Endothelial cell of umbilical vein (primary cell): ENCODE measurements at regions not wholly inside any gene's neighbourhood (a gene's known extent, or its start where the extent isn't known, plus 50 kb on each side); places are given as distances from the start of the nearest gene placed in this dataset.

Experiments
- EZH2 ChIP-seq: IDR thresholded peaks from 2 replicates; pipeline ENCODE4 v1.6.1; 2012; ENCODE audit warnings: borderline replicate concordance, low read depth, mild to moderate bottlenecking, moderate library complexity, low read length, inconsistent platforms; ENCODE audit not compliant: severe bottlenecking
- MYC ChIP-seq: IDR thresholded peaks from one replicate; pipeline ENCODE4 v1.6.1; 2011; ENCODE audit warnings: mild to moderate bottlenecking, low read depth, low read length
- POLR2A ChIP-seq: IDR thresholded peaks from 2 replicates; pipeline ENCODE4 v1.6.1; 2012; ENCODE audit warnings: low read depth, mild to moderate bottlenecking, control low read depth, low read length
- POLR2AphosphoS5 ChIP-seq: IDR thresholded peaks from 2 replicates; pipeline ENCODE4 v1.6.1; 2012; ENCODE audit warnings: low read depth, mild to moderate bottlenecking, control low read depth, low read length, moderate library complexity; ENCODE audit not compliant: insufficient read depth
- TF ChIP-seq, protein P1 (sequence below), 2 donors: IDR thresholded peaks; 1 replicate in 1 of 2; 2 replicates in 1 of 2; pipeline ENCODE4 v1.5.1; 2011; ENCODE audit warnings: low read length in 2 of 2, mild to moderate bottlenecking in 2 of 2, moderate library complexity in 2 of 2, control low read depth in 1 of 2, inconsistent platforms in 1 of 2, low read depth in 1 of 2; ENCODE audit not compliant: insufficient read depth in 1 of 2; ENCODE audit errors: extremely low read depth in 1 of 2
- TF ChIP-seq, protein P2 (sequence below): IDR thresholded peaks from 2 replicates; pipeline ENCODE4 v1.6.1; 2011; ENCODE audit not compliant: insufficient read depth, insufficient read length

DNA sequence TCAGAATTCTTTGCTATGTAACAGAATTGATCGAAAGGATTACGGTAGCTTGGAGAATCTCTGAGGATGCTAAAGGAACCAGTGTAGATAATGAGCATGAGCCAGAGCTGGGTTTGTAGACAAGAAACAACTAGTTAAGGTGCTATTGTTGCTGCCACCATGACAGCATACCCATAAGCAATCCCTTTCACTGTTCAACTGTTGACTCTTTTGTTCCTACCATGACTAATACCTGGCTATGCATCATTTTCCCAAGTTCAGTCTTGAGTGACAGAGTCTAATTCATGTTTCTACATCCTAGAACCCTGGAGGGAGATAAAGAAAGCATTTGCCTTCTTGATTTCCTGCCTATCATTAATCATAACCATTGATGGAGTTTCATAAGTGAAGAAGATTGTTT lies 600.3 kb downstream of the OTOL1 start:
- TF ChIP-seq, protein P1, sequence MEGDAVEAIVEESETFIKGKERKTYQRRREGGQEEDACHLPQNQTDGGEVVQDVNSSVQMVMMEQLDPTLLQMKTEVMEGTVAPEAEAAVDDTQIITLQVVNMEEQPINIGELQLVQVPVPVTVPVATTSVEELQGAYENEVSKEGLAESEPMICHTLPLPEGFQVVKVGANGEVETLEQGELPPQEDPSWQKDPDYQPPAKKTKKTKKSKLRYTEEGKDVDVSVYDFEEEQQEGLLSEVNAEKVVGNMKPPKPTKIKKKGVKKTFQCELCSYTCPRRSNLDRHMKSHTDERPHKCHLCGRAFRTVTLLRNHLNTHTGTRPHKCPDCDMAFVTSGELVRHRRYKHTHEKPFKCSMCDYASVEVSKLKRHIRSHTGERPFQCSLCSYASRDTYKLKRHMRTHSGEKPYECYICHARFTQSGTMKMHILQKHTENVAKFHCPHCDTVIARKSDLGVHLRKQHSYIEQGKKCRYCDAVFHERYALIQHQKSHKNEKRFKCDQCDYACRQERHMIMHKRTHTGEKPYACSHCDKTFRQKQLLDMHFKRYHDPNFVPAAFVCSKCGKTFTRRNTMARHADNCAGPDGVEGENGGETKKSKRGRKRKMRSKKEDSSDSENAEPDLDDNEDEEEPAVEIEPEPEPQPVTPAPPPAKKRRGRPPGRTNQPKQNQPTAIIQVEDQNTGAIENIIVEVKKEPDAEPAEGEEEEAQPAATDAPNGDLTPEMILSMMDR (IDR thresholded peaks at IDR 0.05; ENCODE audit: extremely low read depth in 1 of 2, insufficient read depth in 1 of 2, low read depth in 1 of 2, low read length in 2 of 2), result no peak
- TF ChIP-seq POLR2AphosphoS5, result no peak
- no peak for TF ChIP-seq POLR2A
- TF ChIP-seq EZH2, result no peak
- no peak for TF ChIP-seq MYC
- TF ChIP-seq, protein P2, sequence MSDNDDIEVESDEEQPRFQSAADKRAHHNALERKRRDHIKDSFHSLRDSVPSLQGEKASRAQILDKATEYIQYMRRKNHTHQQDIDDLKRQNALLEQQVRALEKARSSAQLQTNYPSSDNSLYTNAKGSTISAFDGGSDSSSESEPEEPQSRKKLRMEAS, result no peak
